ENCODE measurements at regions not wholly inside any gene's neighbourhood (a gene's known extent, or its start where the extent isn't known, plus 50 kb on each side); places are given as distances from the start of the nearest gene placed in this dataset.
"Not testable (repeated sequence)": the region's sequence is repeated elsewhere in the genome, so short reads cannot be mapped to it uniquely, and the experiment has no call there.

DNA sequence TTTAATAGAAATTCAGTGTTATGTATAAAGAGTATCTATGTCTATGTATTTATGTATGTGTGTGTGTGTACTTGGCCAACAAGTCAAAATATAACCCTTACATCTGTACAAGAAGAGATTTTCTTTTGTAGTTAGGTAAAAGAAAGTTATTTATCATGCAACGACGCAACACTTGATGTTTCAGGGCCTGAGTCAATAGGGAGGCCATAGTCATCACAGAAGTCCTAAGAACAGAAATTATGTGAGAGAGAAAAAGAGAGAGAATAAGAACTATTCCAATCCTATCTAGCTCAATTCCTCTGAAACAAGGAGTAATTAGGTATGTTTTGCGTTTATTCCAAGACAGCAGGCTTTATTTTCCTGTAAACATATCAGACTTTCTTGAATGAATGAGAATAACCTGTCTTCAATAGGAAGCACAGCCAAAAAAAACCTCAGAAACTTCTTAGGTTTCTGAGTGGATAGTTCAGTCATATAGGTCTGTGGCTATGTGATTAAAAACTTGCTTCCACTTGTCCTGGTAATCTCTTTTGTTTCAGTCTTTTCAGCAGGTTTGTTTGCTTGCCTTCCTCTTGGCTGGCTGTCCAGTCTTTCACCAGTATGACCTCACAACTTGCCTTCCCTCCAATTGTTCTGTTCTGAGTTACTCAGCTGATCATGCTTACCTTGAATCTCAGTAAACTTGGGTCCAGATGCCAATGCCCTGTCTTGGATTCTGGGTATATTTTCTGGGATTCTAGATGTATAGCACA is 382.4 kb upstream of the GBE1 start:
- DNase-seq, result no peak

DNA sequence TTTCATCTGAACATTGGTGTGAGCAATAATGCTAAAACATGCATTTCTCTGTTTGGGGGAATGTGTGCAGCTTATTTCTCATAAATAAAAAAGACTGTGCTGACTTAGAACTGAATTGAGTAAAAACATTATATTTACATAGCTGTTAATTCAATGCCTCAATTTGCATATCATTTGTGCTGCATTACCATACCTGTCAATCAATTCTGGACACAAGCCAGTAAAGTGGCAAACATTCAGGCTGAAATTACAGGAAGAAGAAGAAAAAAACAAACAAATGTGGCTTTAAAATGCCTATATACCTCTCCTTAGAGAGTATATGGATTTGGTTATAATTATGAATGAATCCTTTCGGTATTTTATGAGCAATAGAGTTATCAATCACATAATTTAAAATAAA is 380.1 kb upstream of the GBE1 start:
- no peak for DNase-seq

DNA sequence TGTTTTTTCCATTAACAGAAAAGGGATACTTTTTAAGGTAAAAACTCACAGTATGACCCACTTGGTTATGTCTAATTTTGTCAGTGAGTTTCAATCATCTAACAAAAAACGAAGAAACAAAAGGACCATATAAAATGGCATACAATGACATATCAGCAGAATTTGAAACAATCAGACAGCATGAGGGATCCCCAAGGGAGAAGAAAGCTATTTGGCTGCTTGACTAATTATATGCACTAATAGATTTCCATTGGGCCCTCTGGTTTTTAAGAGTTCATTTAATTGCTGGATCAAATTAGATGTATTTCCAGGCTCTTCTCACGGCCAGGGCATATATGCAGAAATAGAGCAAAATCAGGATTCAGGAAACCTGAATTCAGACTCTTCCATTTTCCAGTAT is 376.4 kb upstream of the GBE1 start:
- DNase-seq, result no peak

GRCh38 chr3:82137050-82137449 is 375.6 kb upstream of the GBE1 start:
- DNase-seq, result no peak

DNA sequence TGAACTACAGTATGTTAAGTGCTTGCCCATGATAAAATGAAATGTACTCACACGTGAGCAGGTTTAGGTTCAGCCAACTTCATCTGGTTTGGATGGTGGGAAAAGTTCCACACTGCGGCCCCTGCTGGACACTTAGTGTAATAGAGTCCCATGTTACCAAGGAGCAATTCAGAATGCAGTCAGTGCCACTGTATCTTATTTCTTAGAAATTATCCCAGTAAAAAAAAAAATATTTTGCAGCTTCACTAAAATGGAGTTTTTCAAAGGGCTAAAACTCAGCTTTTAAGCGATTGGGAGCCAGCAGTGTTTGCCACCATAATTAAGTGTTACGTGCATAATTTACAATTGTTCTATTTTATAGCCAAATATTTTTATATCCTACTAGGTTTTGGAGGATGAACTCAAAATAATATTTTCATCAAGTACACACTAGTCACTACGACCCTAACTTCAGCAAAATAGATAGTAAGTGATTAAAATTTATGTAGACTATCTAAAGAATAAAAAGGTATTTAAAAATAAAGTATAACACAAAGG is 371.7 kb upstream of the GBE1 start:
- DNase-seq, result peak; percentile 25

GRCh38 chr3:82132210-82133069 is 371.0 kb upstream of the GBE1 start:
- no peak for DNase-seq

DNA sequence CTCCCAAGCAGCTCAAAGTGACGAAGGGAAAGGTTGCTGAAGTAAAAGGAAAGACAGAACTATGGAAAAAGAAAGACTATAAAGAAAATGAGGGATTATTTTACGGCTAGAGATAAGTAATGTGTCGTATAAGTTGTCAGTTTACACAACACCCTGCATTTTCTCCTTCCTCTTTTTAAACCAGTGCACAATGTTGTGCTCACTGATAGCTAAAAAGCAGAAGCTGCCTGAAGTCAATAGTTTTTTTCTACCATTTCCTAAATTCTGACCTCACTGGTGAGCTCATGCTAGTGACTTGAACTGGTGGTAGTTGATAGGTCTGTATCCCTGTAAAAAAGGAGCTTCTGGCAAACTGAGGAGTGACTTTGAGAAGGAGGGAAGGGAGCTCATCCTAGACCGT is 368.6 kb upstream of the GBE1 start:
- DNase-seq, result no peak

DNA sequence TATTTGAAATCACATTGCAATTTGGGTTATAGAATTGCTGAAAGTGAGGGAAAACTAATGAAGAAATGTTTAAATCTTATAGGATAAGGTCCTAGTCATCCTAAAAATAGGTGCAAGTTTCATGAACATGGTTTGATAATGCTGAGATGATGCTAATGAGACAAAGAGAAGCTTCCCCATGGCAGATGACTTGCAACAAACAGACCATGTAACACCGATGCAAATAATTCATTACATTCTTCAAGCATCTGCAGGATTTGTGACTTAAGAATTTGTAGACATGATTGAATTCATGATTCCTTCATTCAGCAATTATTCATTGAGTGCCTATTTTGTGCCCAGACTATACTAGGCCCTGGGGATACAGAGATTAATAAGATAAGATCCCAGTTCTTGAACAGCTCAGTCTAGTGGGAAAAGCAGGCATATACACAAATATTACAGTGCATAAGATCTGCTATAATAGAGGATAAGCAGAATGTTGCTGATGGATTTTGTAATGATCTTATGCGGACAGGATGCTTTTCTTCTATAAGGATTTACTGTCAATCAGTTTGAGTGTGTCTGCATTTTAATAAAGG is 367.9 kb upstream of the GBE1 start:
- no peak for DNase-seq

- no peak for DNase-seq
Measured at GRCh38 chr3:82128271-82128670, 366.8 kb upstream of the GBE1 start.

- DNase-seq, result no peak
Measured at GRCh38 chr3:82122554-82123345, 361.3 kb upstream of the GBE1 start.

- DNase-seq, result no peak
Measured at GRCh38 chr3:82114589-82114988, 353.1 kb upstream of the GBE1 start.

GRCh38 chr3:82110721-82111120 is 349.3 kb upstream of the GBE1 start:
- not testable (repeated sequence) for DNase-seq

DNA sequence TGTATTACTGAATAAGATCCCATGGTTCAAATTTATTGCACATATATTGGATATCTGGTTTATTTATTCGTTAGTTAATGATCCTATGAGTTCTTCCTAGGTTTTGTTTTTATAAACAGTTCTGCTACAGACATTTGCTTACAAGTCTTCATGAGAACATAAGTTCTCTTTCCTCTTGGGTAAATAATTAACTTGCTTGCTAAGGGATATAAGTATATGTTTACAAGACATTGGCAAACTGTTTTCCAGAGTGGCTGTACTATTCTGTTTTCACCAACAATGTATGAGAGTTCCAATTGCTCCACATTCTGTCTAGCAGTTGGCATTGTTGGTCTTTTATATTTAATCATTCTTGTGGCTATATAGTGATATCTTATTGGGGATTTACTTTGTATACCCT is 341.8 kb upstream of the GBE1 start:
- no peak for DNase-seq

GRCh38 chr3:82100378-82100777 is 338.9 kb upstream of the GBE1 start:
- DNase-seq, result no peak

DNA sequence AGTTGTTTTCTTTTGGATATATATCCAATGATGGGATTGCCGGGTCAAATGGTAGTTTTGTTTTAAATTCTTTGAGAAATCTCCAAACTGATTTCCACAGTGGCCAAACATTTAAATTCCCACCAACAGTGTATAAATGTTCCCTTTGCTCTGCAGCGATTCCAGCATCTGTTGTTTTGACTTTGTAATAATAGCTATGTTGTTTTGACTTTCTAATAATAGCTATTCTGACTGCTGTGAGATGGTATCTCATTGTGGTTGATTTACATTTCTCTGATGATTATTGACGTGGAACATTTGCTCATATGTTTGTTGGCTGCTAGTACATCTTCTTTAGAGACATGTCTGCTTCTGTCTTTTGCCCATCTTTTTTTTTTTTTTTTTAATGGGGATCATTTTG is 332.2 kb upstream of the GBE1 start:
- no peak for DNase-seq

DNA sequence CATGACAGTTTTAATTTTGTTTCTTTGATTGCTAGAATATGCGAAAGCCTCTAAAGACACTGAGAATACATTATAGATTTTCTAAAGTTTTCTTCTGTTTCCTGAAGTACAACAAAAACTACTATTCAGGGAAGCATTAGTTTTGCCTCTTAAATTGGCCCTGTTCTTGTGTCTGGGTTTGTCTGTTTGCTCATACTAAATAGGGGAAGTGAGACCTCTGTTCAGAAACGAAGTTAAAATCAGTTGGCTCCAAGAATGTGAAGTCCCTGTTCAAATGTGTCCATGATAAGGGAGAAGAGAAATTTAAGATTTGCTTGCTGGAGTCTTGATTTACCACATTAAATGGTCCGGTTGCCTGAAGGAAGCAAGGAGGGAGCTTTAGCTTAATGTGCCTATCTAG is 327.3 kb upstream of the GBE1 start:
- no peak for DNase-seq

DNA sequence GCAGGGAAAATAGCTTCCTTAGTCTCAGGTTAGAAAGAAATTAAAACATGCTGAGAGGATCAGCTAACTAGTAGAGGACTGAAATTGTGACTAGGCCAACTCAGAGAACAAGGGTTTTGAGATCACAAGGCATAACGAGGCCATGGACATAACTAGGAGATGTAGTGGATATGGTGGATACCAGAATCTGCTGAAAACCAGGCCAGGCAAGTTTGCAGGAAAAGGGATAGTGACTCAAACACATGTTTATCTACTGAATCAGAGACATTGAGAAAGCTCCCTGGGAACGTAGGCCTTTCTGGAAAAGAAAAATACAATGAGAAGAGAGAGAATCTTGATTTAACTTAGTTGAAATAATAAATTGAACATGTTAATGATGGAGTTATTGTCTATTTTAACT is 326.5 kb upstream of the GBE1 start:
- no peak for DNase-seq

GRCh38 chr3:82085851-82086475 is 324.5 kb upstream of the GBE1 start:
- no peak for DNase-seq

GRCh38 chr3:82085356-82085755 is 323.9 kb upstream of the GBE1 start:
- no peak for DNase-seq

DNA sequence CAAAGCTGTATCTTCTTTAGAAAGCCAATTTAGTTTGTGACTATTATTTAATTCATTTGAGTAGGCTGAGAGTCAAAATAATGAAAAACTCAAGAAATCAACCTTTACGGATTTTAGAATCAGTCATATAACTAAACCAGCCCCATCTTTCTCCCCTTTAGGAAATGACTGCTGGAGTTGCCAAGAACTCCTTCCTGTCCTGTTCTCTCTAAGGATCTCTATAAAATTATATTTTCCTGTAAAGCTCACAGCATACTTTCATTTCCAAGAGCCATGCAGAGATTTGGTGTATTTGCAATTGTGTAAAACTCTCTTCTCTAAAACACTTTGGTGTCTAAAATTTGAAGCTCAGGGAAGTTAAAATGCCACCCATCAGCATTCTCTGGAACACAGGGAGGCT is 323.4 kb upstream of the GBE1 start:
- DNase-seq, result no peak

DNA sequence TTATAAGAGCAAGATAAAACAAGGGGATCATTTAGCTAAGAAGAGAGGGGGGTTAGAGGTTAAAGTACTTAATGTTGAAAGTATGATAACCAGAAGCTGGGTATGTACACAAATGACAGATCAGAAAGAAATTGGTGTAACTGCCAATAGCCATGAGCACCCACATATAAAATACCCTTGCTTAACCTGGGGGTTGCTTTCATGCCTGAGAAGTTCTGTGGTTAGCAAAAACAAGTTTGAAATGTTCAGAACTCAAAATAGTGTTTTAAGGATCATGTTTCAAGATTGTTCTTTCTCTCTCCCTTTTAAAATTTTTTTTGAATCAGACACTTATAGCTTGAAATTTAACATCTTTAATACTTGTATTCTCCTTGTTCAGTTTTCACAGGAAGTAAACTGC is 321.4 kb upstream of the GBE1 start:
- no peak for DNase-seq

DNA sequence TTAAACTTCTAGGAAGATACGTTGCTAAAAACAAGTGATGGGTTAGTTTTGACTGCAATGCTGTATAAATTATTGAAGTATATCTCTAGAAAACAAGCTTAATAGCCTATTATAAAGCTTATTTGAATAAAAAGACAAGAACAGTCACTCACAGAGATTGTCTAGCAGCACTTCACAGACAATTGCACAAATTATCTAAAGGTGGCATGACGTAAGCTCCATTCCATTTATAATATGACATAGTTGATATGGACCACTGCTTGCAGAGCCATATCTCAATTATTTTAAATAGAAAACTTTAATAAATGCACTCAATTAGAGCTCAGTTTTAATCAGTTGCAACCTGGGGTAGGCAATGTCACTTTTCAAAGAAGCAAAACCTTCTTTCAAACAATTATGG is 319.9 kb upstream of the GBE1 start:
- no peak for DNase-seq

DNA sequence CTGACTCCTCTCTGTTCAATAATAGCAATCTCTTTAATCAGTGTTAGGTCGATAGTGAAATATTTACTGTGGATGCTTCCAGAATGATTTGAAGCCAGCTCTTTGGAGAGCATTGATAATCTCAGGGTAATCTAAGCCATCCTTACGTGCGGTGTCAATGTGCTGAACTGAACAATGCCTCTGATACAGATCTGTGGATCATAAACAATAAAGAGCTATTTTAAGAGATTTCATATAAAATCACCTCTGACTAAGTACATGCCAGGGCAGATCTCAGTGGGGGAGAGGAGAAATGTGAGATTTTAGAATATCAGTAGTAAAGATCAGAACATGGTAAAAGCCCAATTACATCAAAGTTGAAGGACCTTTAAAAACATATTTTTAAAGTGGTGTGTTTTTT is 319.3 kb upstream of the GBE1 start:
- no peak for DNase-seq
